GM12872 (cell line): ENCODE measurements at regions not wholly inside any gene's neighbourhood (a gene's known extent, or its start where the extent isn't known, plus 50 kb on each side); places are given as distances from the start of the nearest gene placed in this dataset.

Source experiments
- CTCF ChIP-seq: IDR thresholded peaks from 3 replicates; pipeline ENCODE4 v1.5.1; 2011; ENCODE audit warnings: low read depth, mild to moderate bottlenecking, low read length, moderate library complexity; ENCODE audit not compliant: insufficient read depth

- no peak for TF ChIP-seq CTCF
Measured at GRCh38 chr1:36534711-36535412, 52.1 kb upstream of the CSF3R start.

GRCh38 chr1:36533897-36534296 is 51.2 kb upstream of the CSF3R start:
- no peak for TF ChIP-seq CTCF

GRCh38 chr1:36532810-36533401 is 50.2 kb upstream of the CSF3R start:
- no peak for TF ChIP-seq CTCF
